ENCODE measurements at regions not wholly inside any gene's neighbourhood (a gene's known extent, or its start where the extent isn't known, plus 50 kb on each side); places are given as distances from the start of the nearest gene placed in this dataset.

DNA sequence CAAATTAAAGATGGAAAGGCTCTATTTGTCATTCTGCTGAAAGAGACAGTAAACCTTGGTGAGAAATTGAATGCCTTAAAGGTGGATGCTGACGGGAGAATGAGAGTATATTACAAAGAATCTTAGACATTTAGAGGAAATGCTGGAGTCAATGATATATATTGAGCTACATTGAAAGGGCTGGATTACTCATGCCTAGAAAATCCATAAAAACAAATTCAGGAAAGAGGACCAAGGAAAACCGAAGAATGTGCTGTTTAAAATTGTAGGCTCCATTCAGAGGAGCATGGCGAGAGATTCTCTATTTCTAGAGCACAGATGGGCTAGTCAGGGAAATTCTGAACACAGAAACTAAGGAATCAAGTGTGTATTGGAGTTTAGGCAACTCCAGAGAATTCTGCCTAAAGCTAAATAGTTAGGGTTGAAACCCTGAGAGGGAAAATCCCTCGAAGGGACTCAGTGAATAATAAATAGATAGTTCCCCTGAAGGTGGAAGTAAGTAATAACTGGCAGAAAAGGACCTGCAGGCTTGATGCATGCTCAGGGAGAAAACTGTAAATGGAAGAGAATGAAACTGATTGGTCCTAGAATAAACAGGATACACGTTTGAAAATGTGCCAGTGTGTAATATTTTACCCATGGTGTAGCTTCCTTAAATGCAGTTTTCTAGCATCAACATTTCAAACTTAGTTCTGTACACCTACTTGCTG lies 1532.4 kb upstream of the TENM3 start:
- no peak for DNase-seq

GRCh38 chr4:180717451-180718033 lies 1525.7 kb upstream of the TENM3 start:
- DNase-seq, result no peak

DNA sequence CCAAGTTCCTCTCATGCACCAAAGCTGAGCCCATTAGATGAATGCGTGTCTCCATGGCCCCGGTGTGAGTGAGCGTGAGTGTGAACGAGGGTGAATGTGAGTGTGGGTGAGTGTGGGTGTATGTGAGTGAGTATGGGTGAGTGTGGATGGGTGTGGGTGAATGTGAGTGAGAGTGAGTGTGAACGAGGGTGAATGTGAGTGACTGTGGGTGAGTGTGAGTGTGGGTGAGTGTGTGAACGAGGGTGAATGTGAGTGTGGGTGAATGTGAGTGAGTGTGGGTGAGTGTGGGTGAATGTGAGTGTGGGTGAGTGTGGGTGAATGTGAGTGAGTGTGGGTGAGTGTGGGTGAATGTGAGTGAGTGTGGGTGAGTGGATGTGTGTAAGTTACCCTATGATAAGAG lies 1521.8 kb upstream of the TENM3 start:
- no peak for DNase-seq

DNA sequence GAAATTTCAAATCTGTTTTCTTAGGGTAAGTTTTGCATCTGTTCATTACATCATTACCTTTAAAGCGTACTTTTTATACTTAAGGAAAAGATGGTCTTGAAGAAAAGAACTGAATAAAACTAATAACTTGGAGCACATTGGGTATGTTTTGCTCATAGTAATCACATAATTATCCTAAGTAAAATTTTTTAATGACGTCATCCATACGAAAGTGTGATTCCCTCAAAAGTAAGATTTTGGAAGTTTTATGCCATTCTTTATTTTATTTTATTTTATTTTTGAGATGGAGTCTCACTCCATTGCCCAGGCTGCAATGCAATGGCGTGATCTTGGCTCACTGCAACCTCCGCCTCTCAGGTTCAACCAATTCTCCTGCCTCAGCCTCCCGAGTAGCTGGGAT lies 1516.6 kb upstream of the TENM3 start:
- DNase-seq, result no peak

DNA sequence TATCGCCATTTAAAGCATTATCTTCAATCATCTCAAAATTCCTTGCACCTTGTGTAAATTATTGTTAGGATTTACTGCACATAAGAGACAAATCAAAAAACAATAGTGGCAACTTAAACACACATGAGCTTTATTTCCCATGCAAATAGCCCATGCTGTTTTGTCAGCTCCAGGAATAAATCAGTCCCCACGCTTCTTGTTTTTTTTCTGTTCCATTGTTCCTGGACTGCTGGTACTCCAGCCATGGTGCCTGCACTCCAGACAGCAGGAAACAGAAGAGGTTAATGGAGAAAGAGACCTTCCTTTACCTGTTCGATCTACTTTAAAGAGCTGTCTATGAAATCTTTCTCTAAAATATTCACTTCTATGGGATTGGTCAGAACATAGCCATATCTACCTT lies 1515.7 kb upstream of the TENM3 start:
- DNase-seq, result no peak

DNA sequence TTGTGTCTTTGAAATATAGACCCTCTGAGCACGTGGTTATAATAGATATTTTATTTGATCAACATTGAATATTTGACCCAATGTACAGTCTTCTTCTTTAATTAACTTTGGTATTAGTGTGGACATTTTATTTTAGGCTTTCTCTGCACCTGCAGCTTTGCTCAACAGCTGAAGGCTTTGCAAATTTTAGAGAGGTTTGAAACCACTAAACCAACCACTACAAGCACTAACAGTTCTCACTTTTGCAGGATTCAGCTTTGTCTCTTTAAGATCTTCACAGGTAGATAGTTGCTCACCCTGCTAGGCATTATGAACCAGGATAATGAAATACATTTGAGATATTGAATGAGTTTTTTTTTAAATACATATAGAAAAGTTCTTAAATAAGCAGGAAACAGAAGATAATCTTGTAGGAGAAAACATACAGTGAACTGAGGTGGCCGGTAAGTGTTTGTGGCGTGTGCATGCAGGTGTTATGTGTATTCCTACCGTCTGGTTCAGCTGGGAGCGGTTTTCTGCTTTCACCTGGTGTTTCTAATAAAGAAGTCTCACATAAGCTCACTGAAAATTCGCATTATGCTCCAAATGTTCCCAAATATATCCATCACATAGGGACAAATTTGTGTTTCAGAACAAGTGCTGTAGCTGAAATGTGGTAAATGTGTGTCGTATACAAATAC lies 1508.3 kb upstream of the TENM3 start:
- no peak for DNase-seq

DNA sequence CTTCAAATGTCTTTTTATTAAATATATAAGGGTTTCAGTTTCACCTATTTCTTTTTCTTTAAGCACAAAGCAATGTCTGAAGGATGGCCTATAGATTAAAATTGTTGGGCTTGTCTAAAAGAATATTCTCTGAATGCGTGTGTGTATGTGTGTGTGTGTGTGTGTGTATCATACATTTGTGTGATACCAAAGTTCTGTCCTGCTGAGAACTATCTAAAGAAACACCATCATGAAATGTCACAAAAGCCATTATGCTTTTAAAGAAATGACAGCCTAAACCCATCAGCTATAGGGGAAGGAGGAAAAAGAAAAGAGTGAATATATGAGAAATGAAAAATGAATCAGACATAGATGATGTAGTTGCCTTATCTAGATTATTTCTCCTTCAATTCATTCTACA lies 1501.5 kb upstream of the TENM3 start:
- DNase-seq, result no peak

DNA sequence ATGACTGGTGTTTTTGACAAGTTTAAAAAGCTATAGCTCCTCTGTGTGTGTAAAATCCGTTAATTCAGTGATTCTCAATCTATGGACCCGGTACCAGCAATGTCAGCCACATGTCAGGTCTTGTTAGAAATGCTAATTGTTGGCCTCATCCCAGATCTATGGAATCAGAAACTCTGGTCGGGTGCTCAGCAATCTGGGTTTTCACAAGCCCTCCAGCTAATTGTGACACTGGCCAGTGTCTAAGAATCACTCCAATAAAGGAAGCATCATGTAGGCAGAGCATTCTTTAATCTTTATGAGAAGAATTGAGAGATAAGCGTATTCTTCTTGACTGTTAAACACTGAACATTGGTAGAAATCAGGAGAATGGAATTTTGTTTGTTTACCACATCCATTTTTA lies 1498.2 kb upstream of the TENM3 start:
- no peak for DNase-seq

DNA sequence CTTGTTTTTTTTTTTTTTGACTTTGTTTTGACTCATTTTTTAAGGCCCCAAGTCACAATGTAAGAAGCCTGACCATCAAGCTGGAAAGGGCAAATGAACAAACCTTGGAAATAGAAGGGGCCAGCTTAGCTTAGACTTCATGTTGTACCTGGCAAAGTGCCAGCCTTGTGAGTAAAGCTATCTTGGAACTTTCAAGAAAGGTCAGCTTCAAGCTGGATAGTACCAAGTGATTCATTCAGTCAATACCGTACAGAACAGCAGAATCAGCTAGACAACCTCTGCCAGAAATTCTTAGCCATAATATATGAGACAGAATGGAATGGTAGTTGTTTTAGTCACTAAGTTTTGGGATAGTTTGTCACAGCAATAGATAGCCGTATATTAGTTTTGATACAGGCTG lies 1492.2 kb upstream of the TENM3 start:
- DNase-seq, result no peak

GRCh38 chr4:180757927-180758326 lies 1485.3 kb upstream of the TENM3 start:
- no peak for DNase-seq

DNA sequence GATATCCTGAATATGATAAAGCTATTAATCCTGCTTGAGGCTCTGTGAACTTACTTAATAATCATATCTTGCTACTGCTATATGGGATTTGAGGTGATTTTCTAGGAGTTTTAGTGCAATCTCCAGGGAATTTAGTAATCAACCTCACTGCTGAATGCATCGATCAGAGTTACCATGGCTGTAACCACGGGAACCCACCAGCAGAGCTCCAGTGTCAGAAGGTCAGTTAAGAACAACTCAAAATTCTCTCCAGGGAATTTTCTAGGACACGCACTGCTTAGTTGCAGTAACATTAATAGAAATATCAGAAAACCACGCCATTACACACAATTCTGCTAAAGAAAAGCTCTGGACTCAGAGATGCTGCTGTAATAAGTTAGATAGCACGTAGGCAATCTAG lies 1477.2 kb upstream of the TENM3 start:
- DNase-seq, result no peak

DNA sequence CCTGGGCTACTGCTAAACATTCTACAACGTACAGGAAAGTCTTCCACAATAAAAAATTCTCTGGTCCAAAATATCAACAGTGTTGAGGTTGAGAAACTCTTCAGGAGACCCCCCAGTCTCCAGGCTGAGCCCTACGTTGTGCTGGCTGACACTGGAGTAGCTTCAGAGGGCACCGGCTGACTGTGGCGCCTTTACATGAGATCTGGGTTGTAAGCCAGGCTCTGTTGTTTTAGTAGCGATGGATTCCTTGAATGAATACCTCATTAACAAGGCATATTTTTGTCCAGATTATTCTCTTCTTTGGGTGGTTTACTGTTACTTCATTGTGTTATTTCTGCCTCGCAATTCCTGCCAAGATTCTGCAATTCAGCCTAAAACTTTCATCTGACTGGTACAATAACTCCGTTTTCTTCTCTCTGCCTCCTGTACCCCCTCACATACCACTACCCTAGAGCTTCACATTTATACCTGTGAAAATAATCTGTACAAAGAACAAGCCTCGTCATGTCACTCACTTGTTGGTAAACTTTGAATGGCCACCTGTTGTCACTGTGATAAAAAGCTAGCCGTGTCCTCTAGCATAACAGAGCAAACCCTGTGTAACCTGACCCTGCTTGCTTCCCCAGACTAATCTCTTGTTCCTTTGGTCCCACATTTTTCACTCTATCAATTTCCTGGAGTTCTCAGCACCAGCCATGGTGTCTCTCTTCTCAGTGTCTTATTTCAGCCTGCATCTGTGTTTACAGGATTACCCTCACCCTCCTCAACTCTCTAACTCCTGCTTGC lies 1476.1 kb upstream of the TENM3 start:
- DNase-seq, result no peak

GRCh38 chr4:180768610-180769009 lies 1474.6 kb upstream of the TENM3 start:
- DNase-seq, result no peak

DNA sequence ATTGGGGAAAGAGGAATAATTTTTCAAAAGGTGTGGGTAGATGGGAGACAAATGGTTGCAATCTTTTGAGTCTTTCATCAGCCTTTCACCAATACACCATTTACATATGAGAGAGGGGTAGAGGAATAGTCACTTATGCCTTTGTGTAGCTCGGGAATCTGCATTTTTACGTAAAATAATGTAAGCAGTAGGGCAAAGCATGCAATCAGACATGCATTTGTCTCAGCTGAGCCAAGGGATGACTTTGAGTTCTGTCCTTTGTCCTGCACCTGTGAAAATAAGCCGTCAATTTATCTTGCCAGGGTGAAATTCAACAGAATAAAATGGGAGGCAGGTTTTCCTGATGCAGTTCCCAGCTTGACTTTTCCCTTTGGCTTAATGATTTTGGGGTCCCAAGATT lies 1473.4 kb upstream of the TENM3 start:
- no peak for DNase-seq

DNA sequence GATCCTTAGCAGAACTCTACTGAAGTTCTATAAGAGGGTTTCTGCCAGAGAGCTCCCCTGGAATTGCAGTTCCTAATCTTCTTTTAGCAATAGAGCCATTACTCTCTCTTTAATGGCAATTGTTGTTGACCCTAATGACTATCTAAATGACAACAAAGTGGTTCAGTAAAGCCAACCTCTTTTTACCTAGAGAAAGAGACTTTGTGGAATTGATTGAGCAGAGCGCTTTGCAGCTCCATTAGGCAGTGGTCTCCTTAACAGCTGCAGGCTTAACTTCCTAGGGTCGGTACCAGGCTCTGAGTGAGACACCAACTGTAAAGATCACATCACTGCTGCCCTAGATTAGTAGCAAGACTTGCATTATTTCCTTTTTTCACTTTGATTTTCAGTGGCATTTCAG lies 1472.9 kb upstream of the TENM3 start:
- DNase-seq, result no peak

DNA sequence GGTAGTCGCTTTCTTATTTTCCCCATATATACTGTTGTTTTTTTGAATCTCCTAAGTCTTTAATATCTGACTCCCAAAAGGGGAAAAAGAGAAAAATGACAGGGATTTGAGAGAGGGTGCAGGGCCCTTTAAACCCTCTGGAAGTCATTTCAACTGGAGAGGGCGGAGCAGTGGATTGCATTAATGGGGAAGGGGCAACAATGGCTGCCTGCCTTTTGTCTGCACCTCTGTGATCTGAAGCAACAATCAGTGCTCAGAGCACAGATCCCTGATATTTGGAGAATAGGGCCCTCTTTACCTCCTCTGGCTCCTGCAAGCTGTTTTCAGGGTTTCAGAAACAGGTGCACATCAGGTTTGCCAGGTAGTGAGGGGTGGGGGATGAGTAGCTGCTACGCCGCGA lies 1458.3 kb upstream of the TENM3 start:
- no peak for DNase-seq

- DNase-seq, result no peak
Observed at GRCh38 chr4:180788729-180789128, 1454.5 kb upstream of the TENM3 start.

DNA sequence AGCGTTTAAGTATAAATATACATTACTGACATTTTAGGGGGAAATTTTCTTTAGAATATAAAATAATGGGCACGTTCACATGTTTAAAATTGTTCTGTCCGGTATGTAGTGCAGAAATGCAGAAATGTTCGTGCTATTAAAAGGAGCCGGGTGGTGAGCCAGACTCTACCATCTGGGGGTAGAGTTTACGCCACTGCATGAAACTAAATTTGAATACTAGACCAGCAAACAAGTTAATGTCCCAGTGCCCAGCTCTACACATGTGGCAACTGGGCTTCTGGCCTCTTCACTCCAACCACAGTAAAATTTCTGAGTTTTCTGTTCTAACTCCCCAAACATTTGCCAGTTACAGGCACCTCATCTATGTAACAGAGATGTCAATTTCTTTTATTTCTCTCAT lies 1453.3 kb upstream of the TENM3 start:
- no peak for DNase-seq

DNA sequence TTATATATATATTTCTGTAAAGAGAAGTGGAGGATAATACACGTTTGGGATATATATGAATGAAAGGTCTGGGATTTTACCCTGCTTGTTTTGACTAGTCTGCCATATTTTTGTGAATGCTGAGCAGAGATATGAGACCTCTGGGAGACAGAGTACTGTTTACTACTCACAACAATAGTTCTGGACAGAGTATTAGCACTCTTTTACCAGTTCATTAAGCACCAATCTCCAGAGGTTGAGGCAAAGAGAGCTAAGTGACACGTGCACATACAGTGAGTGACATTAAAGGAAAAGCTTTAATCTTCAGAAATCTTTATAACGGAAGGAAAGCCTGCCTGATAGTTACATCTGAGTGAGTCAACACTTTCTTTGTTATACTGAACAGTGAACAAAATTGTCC lies 1452.7 kb upstream of the TENM3 start:
- DNase-seq, result no peak

DNA sequence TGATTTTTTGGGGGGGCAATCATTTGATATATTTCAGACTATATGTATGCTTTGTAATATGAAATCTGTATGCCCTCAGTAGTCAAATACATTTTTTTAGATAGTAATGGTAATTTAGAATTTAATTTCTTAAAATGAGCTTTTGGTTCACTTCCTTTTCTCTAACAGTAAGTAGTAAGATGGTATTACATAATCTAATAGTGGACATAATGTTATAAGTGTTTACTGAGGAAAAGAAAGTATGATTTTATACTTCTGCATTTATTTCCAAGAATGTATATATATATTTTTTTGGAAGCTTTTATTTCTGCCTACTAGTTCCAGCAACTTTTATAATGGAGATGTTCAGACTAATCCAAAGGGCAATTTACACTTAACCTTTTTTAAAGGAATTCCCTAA lies 1450.7 kb upstream of the TENM3 start:
- DNase-seq, result no peak

GRCh38 chr4:180794333-180794732 lies 1448.9 kb upstream of the TENM3 start:
- no peak for DNase-seq

GRCh38 chr4:180798036-180798577 lies 1445.1 kb upstream of the TENM3 start:
- DNase-seq, result no peak

- no peak for DNase-seq
Observed at GRCh38 chr4:180799798-180800197, 1443.4 kb upstream of the TENM3 start.

GRCh38 chr4:180805101-180805500 lies 1438.1 kb upstream of the TENM3 start:
- no peak for DNase-seq

Measured in stimulated activated CD8-positive, alpha-beta memory T cell treated with anti-CD3 and anti-CD28 coated beads, Interleukin-4, amount 100 ng/mL, for 48 hours (primary cell).